GM10266 (cell line): ENCODE measurements at regions not wholly inside any gene's neighbourhood (a gene's known extent, or its start where the extent isn't known, plus 50 kb on each side); places are given as distances from the start of the nearest gene placed in this dataset.

ENCODE experiments used
- DNase-seq: peaks from one replicate; pipeline ENCODE4 v3.0.0; 2012; ENCODE audit errors: extremely low spot score
- CTCF ChIP-seq: IDR thresholded peaks from 2 replicates; pipeline ENCODE4 v1.5.1; 2012; ENCODE audit warnings: mild to moderate bottlenecking, low read depth; ENCODE audit not compliant: control insufficient read depth, insufficient read depth; ENCODE audit errors: missing control alignments

DNA sequence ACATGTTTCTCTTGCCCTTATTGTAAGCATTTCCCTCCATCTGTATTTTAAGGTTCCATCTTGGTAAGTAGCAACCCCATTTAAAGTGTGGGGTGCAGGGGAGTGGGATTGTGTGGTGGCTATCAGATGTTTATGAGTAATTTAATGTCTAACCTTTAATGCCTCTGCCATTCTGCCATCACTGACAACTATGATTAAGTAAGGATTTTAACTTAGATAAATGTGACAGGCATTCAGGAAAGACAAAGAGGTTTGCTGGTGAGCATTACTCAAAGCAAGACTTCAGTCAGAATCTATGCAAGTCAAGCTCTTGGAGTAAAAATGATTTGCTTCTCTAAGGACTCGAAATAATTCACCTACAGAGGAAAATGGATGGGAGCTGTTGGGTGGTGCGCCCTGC lies 143.0 kb downstream of the NXNL2 start:
- no peak for DNase-seq
- no peak for TF ChIP-seq CTCF

- TF ChIP-seq CTCF, result no peak
- DNase-seq, result no peak
Measured at GRCh38 chr9:88678431-88678830, 143.5 kb downstream of the NXNL2 start.

- TF ChIP-seq CTCF, result no peak
- DNase-seq, result no peak
Measured at GRCh38 chr9:88680041-88680440, 145.1 kb downstream of the NXNL2 start.

GRCh38 chr9:88680505-88681160 lies 145.7 kb downstream of the NXNL2 start:
- TF ChIP-seq CTCF, result no peak
- no peak for DNase-seq

- no peak for TF ChIP-seq CTCF
- DNase-seq, result no peak
Measured at GRCh38 chr9:88681434-88681833, 146.5 kb downstream of the NXNL2 start.

DNA sequence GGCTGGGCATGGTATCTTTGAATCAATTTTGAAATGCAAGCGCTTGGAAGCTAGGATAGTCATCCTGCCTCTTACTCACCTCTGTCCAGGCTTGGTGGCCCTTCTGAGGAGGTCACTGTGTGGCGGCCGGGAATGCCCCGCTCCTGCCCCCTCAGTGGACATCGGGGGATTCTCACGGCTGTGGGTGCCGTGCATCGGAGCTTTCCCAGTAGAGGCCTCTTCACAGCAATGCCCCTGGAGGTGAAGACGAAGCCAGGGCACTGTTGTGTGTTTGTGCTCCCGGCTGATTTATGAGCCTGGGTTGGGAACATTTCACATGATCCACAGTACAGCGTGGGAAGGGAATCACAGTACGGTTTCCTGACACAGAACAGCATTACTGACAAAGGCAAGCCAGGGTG lies 147.5 kb downstream of the NXNL2 start:
- no peak for DNase-seq
- no peak for TF ChIP-seq CTCF

DNA sequence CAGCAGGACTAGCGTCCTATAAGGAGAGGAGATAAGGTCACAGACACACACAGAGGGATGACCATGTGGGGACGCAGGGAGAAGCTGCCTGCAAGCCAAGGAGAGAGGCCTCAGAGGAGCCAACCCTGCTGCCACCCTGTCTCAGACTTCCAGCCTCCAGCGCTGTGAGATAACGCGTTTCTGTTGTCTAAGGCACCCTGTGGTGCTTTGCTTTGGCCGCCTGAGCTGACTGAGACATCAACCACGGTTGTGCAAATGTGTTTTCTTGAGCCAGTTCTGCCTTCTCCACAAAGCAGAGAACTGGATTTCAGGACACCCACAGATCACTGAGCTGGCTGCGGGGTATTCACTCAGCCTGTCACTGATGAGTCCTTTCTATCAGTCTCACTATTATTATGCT lies 149.1 kb downstream of the NXNL2 start:
- no peak for DNase-seq
- no peak for TF ChIP-seq CTCF
